Esophagus mucosa (tissue), 1 donor: ENCODE measurements at regions not wholly inside any gene's neighbourhood (a gene's known extent, or its start where the extent isn't known, plus 50 kb on each side); places are given as distances from the start of the nearest gene placed in this dataset.

Experiments used
- ATAC-seq: fragments of 200-7000 bp; cut with Tn5 transposase; one replicate; pipeline ENCODE4 v1.9.1; 2020
- donor health status: DM: yes; HTN: yes; CAD: no.

- no peak for ATAC-seq
These were observed 52.5 kb upstream of the APCDD1 start for GRCh38 chr18:10401930-10402329.

GRCh38 chr18:10402871-10403559 is 51.4 kb upstream of the APCDD1 start:
- ATAC-seq = no peak

DNA sequence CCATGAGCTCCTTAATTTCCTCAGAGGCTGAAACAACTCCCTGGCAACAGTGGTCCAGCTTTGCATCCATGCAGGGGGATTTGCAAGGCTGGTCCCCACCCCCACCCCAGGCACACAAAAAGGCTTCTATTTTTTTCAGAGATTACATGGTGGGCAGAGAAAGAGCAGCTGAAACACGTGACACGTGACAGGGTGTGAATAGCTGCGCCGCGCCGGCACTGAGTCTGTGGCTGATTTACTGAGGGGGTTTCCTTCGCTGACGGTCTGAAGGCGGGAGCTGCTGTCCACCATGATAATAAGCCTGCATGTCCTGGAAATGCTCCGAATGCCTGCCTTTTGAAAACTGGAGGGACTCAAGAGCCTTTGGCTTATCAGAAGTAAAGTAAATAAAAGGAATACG is 50.7 kb upstream of the APCDD1 start:
- no peak for ATAC-seq

DNA sequence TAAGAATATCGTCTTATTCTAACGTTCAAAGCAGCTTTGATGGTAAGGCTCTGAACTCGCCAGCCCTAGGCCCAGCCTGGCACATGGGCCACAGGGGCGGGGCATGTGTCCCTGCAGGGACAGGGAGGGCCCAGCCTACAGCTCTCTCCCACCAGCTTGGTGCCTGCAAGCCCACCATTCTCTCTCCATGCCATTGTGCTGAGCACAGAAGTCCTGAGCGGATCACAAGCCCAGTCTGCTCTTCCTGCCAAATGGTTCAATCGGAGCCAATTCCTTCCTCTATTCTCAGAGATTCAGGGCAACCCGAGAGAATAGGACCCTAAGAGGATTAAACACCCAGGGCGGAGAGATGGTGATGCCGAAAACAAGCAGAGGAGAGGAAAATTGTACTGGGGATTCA is 50.3 kb upstream of the APCDD1 start:
- ATAC-seq = no peak
